ENCODE measurements at regions not wholly inside any gene's neighbourhood (a gene's known extent, or its start where the extent isn't known, plus 50 kb on each side); places are given as distances from the start of the nearest gene placed in this dataset.
"Not testable (repeated sequence)": the region's sequence is repeated elsewhere in the genome, so short reads cannot be mapped to it uniquely, and the experiment has no call there.

DNA sequence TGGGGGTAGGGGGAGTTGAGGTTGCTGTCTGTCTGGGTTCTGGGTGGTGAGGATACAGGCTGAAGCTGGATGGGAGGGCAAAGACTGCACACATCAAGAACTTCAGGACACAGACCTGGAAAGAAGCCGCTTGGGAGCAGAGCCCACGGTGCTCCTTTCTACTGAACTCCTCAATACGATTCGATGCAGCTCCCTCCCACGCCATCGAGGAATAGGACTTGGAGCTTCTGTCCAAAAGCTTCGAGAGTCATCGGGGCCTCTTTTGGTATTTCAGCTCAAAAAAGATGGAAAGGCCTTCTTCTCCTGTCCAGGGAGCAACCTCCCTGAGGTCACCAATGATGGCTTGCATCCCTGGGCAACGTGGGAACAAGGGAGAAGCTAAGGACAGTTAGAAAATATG is 407.1 kb upstream of the MGMT start:
- no peak for DNase-seq

DNA sequence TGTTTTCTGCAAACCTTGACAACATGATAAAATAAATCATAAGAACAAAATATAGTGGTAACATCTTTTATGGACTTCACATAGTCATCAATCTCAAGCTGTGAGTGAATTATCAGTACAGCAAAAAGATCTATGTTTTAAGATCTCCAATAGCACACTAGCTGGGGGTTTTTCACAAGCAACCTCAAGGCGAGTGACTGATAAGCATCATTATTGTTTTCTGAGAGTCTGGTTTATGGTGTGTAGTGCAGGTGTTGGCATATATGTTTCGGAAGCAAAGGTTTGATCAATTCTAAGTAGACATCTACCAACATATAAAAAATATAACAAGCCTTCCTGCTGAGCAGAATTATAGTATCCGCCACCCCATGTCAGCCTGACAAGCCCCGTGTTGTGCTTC is 403.8 kb upstream of the MGMT start:
- DNase-seq, result no peak

DNA sequence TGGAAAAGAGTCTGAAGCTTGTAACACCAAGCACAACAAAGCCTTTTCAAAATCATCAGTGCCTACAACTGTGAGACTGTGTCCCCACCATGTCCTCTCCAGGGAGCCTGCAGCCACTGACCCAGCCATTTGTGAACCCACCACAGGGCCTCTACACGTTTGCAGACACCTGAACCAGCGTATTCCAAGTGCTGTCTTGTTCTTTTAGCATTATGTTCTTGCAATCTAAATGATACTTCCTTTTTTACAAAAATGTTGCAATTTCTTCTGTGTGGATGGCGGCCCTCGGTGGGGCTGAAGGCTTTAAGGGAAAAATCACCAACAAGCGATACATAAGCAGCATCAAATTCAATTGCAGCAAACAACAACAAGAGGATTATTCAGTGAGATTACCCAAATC is 403.2 kb upstream of the MGMT start:
- DNase-seq, result no peak

DNA sequence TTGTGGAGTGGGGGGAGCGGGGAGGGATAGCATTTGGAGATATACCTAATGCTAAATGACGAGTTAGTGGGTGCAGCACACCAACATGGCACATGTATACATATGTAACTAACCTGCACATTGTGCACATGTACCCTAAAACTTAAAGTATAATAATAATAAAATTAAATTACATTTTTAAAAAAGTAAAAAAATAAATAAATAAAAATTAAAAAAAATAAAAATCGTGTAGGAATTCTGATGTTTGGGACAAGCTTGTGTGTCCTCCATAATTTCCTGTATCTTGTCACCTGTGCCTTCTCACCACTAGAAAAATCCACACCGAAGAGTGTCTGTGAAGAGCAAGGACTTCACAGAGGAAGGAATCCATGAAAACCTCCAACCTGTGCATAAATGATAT is 400.5 kb upstream of the MGMT start:
- DNase-seq, result not testable (repeated sequence)

DNA sequence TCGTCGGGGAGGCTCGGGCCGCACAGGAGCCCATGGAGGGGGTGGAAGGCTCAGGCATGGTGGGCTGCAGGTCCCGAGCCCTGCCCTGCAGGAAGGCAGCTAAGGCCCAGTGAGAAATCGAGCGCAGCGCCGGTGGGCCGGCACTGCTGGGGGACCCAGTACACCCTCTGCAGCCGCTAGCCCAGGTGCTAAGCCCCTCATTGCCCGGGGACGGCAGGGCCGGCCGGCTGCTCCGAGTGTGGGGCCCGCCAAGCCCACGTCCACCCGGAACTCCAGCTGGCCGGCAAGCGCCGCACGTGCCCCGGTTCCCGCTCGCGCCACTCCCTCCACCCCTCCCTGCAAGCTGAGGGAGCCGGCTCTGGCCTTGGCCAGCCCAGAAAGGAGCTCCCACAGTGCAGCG is 395.6 kb upstream of the MGMT start:
- DNase-seq, result not testable (repeated sequence)

DNA sequence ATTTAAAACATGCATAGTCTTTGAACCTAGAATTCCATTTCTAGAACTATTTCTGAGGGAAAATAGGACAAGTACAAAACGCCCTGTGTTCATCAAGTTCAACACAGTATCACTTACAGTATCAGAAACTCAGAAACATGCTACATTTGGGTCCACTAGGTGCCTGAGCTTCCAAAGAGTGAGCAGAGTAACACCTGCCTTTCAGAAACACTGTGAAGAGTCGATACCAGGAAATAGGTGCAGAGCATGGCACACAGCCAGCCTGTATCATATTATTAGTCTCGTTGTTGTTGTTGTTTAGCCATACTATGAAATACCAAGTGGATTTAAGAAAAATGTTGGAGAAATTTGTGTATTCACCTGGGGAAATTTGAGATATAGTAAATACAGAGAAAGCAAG is 392.1 kb upstream of the MGMT start:
- no peak for DNase-seq

DNA sequence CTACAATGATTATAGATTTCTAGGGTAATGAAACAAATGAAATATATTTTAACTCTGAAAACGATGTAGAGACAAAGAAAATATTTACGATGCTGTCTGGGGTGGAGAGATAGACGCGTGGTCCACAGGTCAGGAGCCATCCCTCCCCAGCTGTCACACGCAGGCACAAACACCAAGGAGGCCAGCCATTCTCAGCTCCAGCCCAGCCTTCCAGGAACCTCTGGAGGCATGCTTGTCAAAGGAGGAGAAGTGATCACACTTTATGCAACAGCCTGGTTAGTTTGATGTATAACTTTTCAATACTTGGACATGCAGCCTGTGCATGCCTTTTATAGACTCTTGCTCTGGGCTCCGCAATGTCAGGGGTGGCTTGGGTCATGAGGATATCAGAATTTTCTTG is 391.5 kb upstream of the MGMT start:
- no peak for DNase-seq

DNA sequence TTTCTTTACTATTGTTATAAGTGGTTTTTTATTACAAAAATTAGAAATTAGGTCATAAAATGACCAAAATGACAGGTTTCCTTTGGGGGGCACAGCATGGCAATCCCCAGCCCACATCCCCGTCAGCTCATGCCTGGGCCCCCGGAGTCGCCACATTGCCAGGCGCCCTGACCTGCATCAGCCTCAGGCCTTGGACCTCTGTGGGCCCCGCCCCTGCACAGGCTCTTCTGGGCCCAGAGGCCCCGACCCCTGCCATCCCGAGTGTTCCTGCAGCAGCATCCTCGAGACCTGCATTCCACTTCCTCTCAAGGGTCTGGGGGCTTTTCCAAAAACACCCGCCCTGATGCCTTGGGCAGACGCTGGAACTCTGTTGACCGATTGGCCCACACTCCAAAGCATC is 391.1 kb upstream of the MGMT start:
- no peak for DNase-seq

DNA sequence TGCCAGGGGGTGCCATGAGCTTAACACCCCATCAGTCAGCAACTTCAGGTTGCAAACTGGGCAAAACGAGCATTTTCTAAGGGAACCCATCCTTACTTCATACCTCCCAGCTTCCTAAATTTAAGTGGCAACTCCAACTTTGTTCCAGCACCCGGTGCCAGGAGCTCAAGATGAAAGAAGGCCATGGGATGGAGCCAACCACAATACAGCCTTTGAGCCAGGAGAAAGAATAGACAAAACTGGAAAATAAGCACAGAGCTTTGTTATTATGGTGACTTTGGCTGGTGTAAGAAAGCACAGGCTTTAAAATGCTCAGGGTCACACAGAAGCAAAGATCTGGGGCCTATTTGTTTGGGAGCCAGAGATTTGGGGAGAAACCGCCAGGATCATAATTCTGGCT is 388.7 kb upstream of the MGMT start:
- no peak for DNase-seq

DNA sequence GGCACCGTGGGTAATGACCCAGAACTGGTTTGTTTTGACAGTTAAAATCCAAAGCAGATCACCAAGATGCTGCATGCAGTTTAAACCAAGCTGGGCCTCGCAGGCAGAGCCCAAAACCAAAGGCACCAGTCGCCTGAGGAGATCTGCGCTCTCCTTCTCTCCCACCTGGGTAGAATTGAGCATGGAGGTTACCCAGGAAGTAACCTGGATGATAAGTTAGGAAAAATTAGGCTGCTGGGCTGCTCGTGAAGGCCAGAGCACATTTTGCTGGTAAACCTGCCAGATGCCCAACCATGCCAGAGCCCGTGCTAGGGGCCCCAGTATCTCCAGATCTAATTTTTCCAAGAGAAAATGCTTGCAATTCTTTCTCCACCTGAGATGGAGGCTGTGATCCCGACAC is 388.3 kb upstream of the MGMT start:
- DNase-seq, result no peak

DNA sequence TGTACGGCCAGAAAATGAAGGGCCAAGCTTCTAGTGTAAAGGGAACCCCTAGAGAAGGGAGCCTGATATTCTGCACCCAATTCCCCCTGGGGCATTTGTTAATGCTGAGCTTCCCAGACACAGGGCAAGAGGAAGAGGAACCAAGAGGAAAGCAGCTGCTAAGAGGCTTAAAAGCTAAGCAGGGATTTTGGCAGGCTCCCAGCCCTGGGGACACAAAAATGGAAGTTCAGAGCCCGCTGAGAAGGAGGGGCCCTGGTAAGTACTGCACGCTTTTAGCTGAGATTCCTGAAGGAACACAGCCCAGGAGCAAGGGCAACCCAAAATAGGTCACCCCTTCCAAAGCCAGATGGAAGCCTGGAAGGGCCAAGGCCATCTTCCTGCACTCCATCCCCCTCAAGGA is 387.3 kb upstream of the MGMT start:
- peak; percentile 61 for DNase-seq

DNA sequence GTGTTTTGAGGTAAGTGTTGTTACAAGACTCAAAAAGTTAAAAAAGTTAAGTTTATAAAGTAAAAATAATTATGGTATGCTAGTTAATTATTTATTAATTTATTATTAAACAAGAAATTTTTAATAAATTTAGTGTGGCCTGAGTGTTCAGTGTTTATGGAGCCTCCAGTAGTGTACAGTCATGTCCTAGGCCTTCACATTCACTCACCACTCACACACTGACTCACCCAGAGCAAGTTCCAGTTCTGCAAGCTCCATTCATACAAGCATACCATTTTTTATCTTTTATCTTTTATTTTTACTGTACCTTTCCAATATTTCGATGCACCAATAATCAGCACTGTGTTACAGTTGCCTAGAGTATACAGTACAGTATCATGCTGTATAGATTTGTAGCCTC is 381.2 kb upstream of the MGMT start:
- DNase-seq, result no peak

DNA sequence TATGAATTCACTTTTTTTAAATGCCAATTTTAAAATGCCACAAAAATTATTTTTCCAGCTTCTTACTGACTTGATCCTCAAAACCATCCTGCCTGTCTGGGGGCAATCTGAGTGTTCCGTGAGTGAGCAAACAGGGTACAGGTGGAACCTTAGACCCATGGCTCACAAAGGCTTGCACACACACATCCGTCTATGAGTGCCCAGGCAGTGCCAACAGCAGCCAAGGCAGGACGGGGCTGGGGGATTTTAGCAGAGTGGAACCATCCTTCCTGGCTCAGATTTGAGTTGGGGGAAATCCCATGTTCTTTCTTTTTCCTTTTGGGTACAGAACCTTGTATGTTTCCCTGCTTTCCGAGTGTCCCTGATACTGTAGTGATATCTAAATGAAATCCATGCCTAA is 377.7 kb upstream of the MGMT start:
- DNase-seq, result no peak

DNA sequence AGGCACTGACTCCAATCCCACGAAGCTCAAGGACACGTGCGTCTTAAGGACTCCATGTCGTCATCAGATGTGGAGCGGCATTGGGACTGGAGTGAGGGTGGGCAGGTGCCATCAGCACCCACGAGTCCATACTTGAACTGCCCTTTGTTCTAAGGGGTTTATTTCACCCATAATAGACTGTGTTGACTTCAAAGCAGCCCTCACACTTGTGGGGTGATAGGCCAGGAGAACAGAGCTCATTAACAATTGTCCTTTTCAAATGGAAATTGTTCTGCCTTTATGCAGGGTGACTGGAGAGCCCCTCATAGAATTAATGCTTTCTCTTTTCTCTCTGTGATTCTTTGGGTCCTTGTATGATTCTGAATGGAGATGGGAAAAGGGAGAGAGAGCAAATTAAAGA is 376.9 kb upstream of the MGMT start:
- DNase-seq, result no peak

DNA sequence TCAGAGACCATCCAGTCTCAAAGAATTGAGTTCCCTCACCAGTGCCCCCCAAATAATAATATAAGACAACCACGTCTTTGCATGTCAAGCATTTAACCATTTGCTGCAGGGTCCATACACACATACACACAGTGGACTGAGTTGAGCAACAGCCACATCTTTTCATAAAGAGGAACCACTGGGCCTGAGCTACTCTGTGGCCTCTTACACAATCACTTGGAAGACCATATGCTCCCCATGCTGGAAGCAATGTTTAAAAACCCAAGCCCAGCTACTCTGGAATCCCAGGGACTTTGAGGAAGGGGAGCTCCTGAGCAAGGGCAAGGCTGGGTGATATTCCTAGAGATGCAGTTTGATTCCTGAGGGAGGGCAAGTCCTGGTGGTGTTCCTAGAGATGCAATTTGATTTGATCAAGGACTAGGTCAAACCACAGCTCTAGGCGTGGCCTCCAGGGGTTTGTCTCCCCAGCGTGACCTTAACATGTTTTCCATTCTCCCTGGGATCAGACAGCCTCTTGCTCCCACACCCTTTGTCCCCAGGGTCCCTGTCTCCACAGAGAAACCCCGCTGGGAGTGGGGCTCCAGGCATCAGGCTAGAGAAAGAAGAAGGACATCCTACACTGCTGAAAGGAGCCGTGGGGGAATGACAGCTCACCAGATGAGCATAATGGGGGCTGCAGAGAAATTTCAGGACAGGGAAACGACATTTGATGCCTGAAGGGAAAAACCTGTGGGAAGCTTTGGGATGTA is 376.2 kb upstream of the MGMT start:
- DNase-seq, result no peak

DNA sequence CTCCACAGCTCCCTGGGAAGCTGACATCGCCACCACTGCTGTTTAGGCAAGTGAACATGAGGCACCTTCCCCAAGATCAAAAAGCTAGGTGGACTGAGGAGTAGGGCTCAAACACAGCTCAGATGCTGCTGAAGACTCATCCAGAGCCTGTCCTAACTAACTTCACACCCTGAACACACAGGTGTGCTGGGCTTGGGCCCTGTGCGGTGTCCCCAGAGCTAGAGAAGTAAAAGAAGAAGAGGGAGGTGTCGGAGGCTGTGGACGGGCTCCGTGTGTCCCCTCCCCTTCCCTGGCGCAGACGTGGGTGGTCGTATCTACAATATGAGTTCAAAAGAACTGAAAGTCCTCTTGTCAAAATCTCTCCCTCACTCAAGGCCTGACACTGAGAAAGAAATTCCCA is 373.4 kb upstream of the MGMT start:
- no peak for DNase-seq

DNA sequence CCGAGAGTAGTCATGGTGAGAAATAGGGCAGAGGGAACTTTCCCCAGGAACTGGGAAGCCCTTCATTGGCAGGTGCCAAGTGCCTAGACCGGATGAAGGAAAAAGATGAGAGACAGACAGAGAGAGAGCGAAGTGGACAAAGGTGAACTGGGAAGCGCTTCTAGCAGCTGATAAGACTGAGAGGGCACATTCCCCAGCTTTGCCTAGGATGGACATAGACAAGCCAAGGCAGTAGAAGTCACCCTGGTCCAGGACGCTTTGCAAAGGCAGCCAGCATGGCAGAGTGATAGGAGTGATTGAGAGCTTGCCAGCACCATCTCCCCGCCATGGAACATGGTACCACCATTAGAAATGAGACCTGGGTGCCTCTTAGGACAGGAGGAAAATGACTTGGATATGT is 372.8 kb upstream of the MGMT start:
- DNase-seq, result no peak

DNA sequence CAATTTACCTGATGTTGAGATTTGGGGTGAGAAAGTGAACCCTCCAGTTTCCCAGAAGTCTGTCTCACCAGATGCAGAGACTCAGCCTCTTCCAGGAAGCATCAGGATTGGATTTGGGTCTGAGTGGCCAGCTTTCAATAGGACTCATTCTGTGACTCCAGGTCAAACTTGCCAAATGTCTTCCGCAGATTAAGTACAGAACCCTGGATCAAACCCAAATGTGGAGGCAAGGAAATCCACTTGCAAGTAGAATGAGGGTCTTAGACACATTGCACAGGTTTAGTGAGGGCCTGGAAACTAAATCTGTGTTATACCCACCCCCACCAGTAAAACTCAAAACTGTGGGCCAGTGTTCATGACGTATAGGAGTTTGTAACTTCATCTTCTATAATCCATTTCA is 372.2 kb upstream of the MGMT start:
- DNase-seq, result no peak

DNA sequence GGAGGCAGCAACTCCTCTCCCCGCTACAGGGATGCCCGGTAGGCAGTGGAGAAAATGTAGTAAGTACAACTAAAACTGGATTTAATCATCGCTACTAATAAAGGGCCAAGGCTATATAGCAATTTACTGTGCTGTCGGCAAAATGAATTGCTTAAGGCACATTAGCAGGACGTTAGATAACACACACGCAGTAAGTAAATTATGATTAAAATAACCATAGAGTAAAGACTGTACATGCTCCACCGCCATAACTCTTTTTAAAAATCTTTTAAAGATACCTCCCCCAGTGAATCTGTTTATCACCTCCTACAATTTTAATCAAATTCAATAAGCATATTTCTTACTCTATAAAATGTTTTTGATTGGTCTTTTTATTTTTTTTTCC is 371.4 kb upstream of the MGMT start:
- no peak for DNase-seq

DNA sequence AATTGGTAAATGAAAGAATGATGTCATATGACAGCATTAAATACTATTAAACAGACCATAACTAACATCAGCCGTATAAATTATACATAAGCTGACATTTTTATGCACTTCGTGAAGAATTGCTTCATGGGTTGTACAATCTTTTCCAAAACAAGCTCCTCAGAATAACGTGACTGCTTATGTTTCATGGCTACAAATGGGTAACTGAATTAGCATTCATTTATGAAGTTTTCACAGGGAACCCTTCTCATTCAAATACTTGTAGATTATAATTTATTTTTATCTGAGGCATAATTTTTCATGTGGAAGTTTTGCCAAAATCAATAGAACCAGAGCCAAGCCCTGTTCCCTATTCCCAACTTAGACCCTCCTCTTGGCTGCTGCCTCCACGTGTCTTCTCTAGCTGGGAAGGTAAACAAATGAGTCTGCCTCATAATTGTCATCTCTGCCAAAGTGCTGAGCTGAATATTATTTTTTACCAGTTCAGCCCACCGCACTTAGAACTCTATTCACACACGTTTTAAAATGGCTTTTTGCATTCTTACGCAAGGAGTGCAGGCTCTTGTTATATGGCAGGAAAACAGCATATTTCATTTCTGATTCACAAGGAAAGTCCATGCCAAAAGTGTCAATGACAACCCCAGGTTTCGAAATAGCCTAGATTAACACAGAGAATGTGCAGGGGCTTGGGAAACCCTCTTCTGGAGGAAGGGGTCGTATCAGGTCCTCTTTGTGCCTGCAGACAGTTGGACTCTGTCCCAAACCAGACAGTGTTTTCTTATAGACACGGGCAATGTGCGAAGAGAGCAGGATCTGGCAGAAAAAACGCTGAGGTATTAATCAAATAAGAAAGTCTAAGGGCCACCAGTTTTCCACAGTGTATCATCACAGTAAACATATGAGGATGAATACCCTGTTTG is 370.7 kb upstream of the MGMT start:
- DNase-seq, result no peak

DNA sequence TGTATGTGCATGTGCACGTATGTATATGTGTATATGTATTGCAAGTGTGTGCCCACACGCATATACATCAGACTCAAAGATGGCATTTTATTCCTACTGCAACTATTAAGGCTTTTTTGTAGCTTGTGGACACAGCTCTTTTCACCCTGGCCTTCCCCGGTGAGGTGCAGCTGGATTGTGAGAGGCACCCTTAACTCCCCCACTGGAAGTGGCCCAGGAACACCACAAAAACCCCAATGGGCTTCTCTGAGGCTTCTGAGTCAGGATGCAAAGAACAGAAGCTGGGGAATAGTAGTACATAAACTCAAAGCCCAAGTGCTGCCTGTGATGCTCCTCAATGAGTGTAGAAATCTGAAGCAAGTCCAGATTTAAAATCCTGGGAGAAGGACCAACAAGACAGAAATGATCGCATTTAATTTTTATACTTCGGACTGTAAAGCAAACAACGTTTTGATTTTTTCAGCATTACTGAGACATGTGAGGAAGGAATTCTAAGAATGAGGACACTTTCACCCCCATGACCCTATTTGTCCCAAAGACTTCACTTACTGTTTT is 369.2 kb upstream of the MGMT start:
- no peak for DNase-seq

DNA sequence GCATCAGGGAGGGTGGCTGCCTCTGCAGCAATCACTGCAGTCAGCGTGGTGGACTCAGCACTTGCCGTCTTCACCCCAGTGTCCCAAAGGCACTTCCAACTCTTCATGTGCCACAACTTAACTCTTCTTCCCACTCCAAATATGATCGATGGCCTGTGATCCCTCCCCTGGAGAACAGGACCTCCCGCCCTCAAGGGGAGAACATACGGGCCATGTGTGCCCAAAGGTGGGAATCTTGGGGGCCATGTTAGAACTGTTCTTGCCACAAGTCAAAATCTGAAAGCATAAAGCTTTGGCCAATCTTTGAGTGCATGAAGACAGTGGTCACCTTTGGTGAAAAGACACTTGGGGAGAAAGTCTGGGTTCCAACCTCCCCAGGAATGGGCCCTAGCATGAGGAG is 368.5 kb upstream of the MGMT start:
- DNase-seq, result no peak

DNA sequence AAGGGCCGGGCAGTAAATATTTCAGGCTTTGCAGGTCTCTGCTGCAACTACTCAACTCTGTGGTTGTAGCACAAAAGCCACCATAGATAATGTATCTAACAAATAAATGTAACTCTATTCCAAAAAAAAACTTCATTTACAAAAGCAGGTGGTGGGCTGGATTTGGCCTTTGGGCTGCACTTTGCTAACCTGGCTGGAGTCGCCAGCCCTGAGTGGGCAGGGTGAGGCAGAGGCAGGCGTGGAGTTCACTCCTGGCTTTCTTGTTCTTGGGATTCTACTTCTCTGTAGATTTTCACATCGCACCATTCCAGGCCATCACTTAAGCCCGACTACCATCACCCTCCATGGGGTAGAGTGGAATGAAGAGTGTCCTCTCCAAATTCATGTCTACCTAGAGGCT is 367.6 kb upstream of the MGMT start:
- DNase-seq, result no peak

DNA sequence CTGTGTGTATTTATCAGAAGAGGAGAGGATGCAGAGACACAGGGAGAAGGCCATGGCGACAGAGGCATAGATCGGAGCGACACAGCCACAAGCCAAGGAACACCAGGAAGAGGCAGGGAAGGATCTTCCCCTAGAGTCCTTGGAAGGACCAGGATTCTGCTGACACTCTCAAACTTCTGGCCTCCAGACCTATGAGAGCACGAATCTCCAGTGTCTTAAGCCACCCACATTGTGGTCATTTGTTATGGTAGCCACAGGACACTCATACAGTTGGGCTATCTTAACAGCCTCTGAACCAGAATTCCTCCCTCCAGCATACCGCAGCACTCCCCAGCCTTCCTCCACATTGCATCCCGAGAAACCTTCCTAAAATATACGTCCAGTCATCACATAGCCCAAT is 367.0 kb upstream of the MGMT start:
- no peak for DNase-seq
